HepG2 (cell line): ENCODE measurements at regions not wholly inside any gene's neighbourhood (a gene's known extent, or its start where the extent isn't known, plus 50 kb on each side); places are given as distances from the start of the nearest gene placed in this dataset.

ENCODE experiments used
- CHD2 ChIP-seq: IDR thresholded peaks from 2 replicates; pipeline ENCODE4 v1.6.1; 2011; ENCODE audit warnings: low read depth, low read length, improper control_type of control experiment
- MTA1 ChIP-seq: sonication (generic); formaldehyde crosslinking; IDR thresholded peaks from 2 replicates; pipeline ENCODE4 v1.4.0; 2020; ENCODE audit warnings: missing genetic modification reagents, mild to moderate bottlenecking, borderline replicate concordance
- RARG ChIP-seq: sonication (generic); formaldehyde crosslinking; IDR thresholded peaks from 2 replicates; pipeline ENCODE4 v1.4.0; 2020; ENCODE audit warnings: low read depth, mild to moderate bottlenecking, missing genetic modification reagents
- ZNF839 ChIP-seq: sonication (generic); formaldehyde crosslinking; IDR thresholded peaks from 2 replicates; pipeline ENCODE4 v1.4.0; 2020; ENCODE audit warnings: missing genetic modification reagents, mild to moderate bottlenecking, borderline replicate concordance
- ZNF883 ChIP-seq: sonication (generic); formaldehyde crosslinking; IDR thresholded peaks from 2 replicates; pipeline ENCODE4 v1.5.1; 2020; ENCODE audit warnings: mild to moderate bottlenecking, missing genetic modification reagents; ENCODE audit errors: not compliant biosample characterization
- TF ChIP-seq, protein P1 (sequence below): sonication (generic); formaldehyde crosslinking; IDR thresholded peaks from 2 replicates; pipeline ENCODE4 v1.5.0; 2020; ENCODE audit warnings: mild to moderate bottlenecking, missing genetic modification reagents
- TF ChIP-seq, protein P2 (sequence below): sonication (generic); formaldehyde crosslinking; IDR thresholded peaks from 2 replicates; pipeline ENCODE4 v1.4.0; 2020; ENCODE audit warnings: missing genetic modification reagents
- TF ChIP-seq, protein P3 (sequence below): sonication (generic); formaldehyde crosslinking; IDR thresholded peaks from 2 replicates; pipeline ENCODE4 v1.4.0; 2020; ENCODE audit warnings: low read depth, mild to moderate bottlenecking, missing genetic modification reagents
- TF ChIP-seq, protein P4 (sequence below): sonication (generic); formaldehyde crosslinking; IDR thresholded peaks from 2 replicates; pipeline ENCODE4 v1.4.0; 2020; ENCODE audit warnings: mild to moderate bottlenecking, missing genetic modification reagents
- TF ChIP-seq, protein P5 (sequence below): conservative IDR thresholded peaks from 2 replicates; pipeline ENCODE4 v1.6.1; 2018; ENCODE audit warnings: missing genetic modification reagents

DNA sequence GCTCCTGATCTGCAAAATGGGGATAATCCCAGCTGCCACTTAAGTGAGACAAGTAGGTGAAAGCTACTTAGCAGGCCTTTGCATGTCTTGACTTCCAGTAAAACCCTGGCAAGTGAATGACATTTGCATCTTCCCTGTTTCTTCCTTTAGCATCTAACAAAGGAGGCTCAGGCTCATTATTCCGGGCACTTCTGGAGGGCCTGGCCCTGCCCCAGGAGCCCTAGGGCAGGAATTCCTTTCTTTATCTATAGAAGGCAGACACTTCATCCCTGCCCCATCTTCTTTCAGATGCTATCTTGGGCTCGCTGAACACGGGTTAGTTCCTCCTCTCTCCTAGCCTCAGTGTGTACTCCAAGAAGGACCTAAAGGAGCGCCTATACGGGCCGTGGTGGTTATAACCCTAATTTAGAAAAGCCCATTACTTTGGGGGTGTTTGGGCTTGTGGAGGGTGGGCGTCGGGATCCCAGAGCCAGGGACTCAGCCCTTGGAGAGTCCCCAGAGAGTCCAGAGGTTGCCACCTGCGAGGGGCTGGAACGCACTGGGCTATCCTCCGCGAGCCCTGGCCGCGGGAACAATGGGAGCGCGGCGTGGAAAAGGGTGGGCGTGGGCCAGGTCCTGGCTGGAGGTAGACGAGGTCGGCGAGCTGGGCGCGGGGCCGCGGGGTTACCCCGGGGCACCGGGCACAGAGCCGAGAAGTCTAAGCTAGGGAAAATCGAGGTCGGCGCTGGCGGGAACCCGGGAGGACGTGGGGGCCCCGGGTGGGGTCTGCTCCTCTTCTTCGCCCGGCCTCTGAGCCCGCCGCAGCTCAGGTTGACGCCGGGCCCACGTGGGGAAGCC is 62.8 kb upstream of the EPB41L1 start (continued):
- TF ChIP-seq, protein P1, sequence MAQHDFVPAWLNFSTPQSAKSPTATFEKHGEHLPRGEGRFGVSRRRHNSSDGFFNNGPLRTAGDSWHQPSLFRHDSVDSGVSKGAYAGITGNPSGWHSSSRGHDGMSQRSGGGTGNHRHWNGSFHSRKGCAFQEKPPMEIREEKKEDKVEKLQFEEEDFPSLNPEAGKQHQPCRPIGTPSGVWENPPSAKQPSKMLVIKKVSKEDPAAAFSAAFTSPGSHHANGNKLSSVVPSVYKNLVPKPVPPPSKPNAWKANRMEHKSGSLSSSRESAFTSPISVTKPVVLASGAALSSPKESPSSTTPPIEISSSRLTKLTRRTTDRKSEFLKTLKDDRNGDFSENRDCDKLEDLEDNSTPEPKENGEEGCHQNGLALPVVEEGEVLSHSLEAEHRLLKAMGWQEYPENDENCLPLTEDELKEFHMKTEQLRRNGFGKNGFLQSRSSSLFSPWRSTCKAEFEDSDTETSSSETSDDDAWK = no peak
- TF ChIP-seq MTA1 (CRISPR knock-in tag) (no peak), ZNF883 (peak; percentile 19), CHD2 (no peak), ZNF839 (no peak), RARG (CRISPR knock-in tag) (no peak)
- TF ChIP-seq, protein P2, sequence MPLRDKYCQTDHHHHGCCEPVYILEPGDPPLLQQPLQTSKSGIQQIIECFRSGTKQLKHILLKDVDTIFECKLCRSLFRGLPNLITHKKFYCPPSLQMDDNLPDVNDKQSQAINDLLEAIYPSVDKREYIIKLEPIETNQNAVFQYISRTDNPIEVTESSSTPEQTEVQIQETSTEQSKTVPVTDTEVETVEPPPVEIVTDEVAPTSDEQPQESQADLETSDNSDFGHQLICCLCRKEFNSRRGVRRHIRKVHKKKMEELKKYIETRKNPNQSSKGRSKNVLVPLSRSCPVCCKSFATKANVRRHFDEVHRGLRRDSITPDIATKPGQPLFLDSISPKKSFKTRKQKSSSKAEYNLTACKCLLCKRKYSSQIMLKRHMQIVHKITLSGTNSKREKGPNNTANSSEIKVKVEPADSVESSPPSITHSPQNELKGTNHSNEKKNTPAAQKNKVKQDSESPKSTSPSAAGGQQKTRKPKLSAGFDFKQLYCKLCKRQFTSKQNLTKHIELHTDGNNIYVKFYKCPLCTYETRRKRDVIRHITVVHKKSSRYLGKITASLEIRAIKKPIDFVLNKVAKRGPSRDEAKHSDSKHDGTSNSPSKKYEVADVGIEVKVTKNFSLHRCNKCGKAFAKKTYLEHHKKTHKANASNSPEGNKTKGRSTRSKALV (CRISPR knock-in tag) = 0 out of 2 replicates have a peak, but pooled peaks have one; percentile 22
- TF ChIP-seq, protein P3, sequence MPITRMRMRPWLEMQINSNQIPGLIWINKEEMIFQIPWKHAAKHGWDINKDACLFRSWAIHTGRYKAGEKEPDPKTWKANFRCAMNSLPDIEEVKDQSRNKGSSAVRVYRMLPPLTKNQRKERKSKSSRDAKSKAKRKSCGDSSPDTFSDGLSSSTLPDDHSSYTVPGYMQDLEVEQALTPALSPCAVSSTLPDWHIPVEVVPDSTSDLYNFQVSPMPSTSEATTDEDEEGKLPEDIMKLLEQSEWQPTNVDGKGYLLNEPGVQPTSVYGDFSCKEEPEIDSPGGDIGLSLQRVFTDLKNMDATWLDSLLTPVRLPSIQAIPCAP (CRISPR knock-in tag) = no peak
- TF ChIP-seq, protein P4, sequence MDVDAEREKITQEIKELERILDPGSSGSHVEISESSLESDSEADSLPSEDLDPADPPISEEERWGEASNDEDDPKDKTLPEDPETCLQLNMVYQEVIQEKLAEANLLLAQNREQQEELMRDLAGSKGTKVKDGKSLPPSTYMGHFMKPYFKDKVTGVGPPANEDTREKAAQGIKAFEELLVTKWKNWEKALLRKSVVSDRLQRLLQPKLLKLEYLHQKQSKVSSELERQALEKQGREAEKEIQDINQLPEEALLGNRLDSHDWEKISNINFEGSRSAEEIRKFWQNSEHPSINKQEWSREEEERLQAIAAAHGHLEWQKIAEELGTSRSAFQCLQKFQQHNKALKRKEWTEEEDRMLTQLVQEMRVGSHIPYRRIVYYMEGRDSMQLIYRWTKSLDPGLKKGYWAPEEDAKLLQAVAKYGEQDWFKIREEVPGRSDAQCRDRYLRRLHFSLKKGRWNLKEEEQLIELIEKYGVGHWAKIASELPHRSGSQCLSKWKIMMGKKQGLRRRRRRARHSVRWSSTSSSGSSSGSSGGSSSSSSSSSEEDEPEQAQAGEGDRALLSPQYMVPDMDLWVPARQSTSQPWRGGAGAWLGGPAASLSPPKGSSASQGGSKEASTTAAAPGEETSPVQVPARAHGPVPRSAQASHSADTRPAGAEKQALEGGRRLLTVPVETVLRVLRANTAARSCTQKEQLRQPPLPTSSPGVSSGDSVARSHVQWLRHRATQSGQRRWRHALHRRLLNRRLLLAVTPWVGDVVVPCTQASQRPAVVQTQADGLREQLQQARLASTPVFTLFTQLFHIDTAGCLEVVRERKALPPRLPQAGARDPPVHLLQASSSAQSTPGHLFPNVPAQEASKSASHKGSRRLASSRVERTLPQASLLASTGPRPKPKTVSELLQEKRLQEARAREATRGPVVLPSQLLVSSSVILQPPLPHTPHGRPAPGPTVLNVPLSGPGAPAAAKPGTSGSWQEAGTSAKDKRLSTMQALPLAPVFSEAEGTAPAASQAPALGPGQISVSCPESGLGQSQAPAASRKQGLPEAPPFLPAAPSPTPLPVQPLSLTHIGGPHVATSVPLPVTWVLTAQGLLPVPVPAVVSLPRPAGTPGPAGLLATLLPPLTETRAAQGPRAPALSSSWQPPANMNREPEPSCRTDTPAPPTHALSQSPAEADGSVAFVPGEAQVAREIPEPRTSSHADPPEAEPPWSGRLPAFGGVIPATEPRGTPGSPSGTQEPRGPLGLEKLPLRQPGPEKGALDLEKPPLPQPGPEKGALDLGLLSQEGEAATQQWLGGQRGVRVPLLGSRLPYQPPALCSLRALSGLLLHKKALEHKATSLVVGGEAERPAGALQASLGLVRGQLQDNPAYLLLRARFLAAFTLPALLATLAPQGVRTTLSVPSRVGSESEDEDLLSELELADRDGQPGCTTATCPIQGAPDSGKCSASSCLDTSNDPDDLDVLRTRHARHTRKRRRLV = no peak
- TF ChIP-seq, protein P5, sequence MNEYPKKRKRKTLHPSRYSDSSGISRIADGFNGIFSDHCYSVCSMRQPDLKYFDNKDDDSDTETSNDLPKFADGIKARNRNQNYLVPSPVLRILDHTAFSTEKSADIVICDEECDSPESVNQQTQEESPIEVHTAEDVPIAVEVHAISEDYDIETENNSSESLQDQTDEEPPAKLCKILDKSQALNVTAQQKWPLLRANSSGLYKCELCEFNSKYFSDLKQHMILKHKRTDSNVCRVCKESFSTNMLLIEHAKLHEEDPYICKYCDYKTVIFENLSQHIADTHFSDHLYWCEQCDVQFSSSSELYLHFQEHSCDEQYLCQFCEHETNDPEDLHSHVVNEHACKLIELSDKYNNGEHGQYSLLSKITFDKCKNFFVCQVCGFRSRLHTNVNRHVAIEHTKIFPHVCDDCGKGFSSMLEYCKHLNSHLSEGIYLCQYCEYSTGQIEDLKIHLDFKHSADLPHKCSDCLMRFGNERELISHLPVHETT (CRISPR knock-in tag) = no peak
